Vagina (tissue), 2 donors: ENCODE measurements at regions not wholly inside any gene's neighbourhood (a gene's known extent, or its start where the extent isn't known, plus 50 kb on each side); places are given as distances from the start of the nearest gene placed in this dataset.

Experiments used
- CTCF ChIP-seq, 3 experiments: fragments of 450-650 bp in 2 of 3; fragments of 200-600 bp in 1 of 3; sonication (generic) in 1 of 3; IDR thresholded peaks; one replicate each; pipeline ENCODE4 v1.5.1; 2017 to 2019; ENCODE audit warnings: antibody characterized with exemption in 3 of 3, mild to moderate bottlenecking in 2 of 3, moderate library complexity in 2 of 3
- POLR2A ChIP-seq, 2 donors: fragments of 450-650 bp; IDR thresholded peaks; one replicate each; pipeline ENCODE4 v1.6.1; 2017; ENCODE audit warnings: antibody characterized with exemption in 2 of 2, mild to moderate bottlenecking in 2 of 2, moderate library complexity in 2 of 2
- POLR2AphosphoS5 ChIP-seq, 2 donors: sonication (generic); formaldehyde crosslinking; IDR thresholded peaks; one replicate each; pipeline ENCODE4 v1.9.0; 2017; ENCODE audit warnings: antibody characterized with exemption in 2 of 2, mild to moderate bottlenecking in 2 of 2, low read depth in 1 of 2; ENCODE audit not compliant: insufficient read depth in 1 of 2

- TF ChIP-seq CTCF (IDR thresholded peaks at IDR 0.05): no peak
- no peak for TF ChIP-seq POLR2A (IDR thresholded peaks at IDR 0.05)
- no peak for TF ChIP-seq POLR2AphosphoS5 (IDR thresholded peaks at IDR 0.05; ENCODE audit: insufficient read depth in 1 of 2, low read depth in 1 of 2)
These were observed 1508.2 kb downstream of the BRD1 start for GRCh38 chr22:48319321-48320047.
